DND-41 (cell line): ENCODE measurements at regions not wholly inside any gene's neighbourhood (a gene's known extent, or its start where the extent isn't known, plus 50 kb on each side); places are given as distances from the start of the nearest gene placed in this dataset.

Experiments used
- ATAC-seq: fragments of 200-7000 bp; cut with Tn5 transposase; 3 replicates; pipeline ENCODE4 v1.9.1; 2021; ENCODE audit warnings: low read depth; ENCODE audit not compliant: insufficient read depth
- DNase-seq: peaks from one replicate; pipeline ENCODE4 v3.0.0-alpha.2; 2020
- H2AFZ ChIP-seq: 2 replicates; pipeline ENCODE4 v1.6.0; 2012; ENCODE audit warnings: low read depth, low read length
- H3K27ac ChIP-seq: 2 replicates; pipeline ENCODE4 v1.5.1; 2012; ENCODE audit warnings: low read length, inconsistent platforms
- H3K27me3 ChIP-seq: fragments of 200-600 bp; sonication (generic); 2 replicates; pipeline ENCODE4 v1.6.0; 2012; ENCODE audit warnings: low read length, mild to moderate bottlenecking, inconsistent platforms; ENCODE audit not compliant: insufficient read depth, poor library complexity
- H3K36me3 ChIP-seq: 2 replicates; pipeline ENCODE4 v1.5.1; 2012; ENCODE audit warnings: low read length, inconsistent platforms; ENCODE audit not compliant: insufficient read depth
- H3K4me1 ChIP-seq: 2 replicates; pipeline ENCODE4 v1.5.1; 2012; ENCODE audit warnings: mild to moderate bottlenecking, low read length; ENCODE audit not compliant: insufficient read depth
- H3K4me2 ChIP-seq: 2 replicates; pipeline ENCODE4 v1.6.0; 2012; ENCODE audit warnings: mild to moderate bottlenecking, moderate library complexity, low read length, inconsistent platforms; ENCODE audit not compliant: insufficient read depth
- H3K4me3 ChIP-seq, 2 experiments: fragments of 200-600 bp in 1 of 2; shearing (Covaris generic) in 1 of 2; 2 replicates each; pipeline ENCODE4 v1.5.1; 2012 to 2016; ENCODE audit warnings: inconsistent platforms in 2 of 2, low read length in 2 of 2, mild to moderate bottlenecking in 2 of 2, low read depth in 1 of 2, moderate library complexity in 1 of 2
- H3K79me2 ChIP-seq: 2 replicates; pipeline ENCODE4 v1.6.0; 2012; ENCODE audit warnings: low read length, inconsistent platforms; ENCODE audit not compliant: insufficient read depth
- H3K9ac ChIP-seq: 2 replicates; pipeline ENCODE4 v1.6.0; 2012; ENCODE audit warnings: low read depth, mild to moderate bottlenecking, inconsistent platforms, low read length, moderate library complexity
- H3K9me3 ChIP-seq: 2 replicates; pipeline ENCODE4 v1.5.1; 2012; ENCODE audit warnings: low read length, moderate library complexity, mild to moderate bottlenecking, inconsistent platforms; ENCODE audit not compliant: insufficient read depth, severe bottlenecking
- H4K20me1 ChIP-seq: 2 replicates; pipeline ENCODE4 v1.6.0; 2012; ENCODE audit warnings: low read length; ENCODE audit not compliant: insufficient read depth
- EZH2 ChIP-seq: IDR thresholded peaks from 3 replicates; pipeline ENCODE4 v1.6.1; 2012; ENCODE audit warnings: borderline replicate concordance, low read depth, mild to moderate bottlenecking, moderate library complexity, low read length, inconsistent platforms; ENCODE audit not compliant: severe bottlenecking
- TF ChIP-seq, protein P1 (sequence below): IDR thresholded peaks from 2 replicates; pipeline ENCODE4 v1.5.1; 2012; ENCODE audit warnings: borderline replicate concordance, low read length, moderate library complexity, mild to moderate bottlenecking; ENCODE audit not compliant: poor library complexity, severe bottlenecking; ENCODE audit errors: extremely low read depth

- ATAC-seq (no peak), DNase-seq (no peak)
- H3K79me2 ChIP-seq = no peaks in the 10 kb centered on the region
- no peak overlapping the region for H2AFZ ChIP-seq
- no peak overlapping the region for H3K4me2 ChIP-seq
- no peaks in the 10 kb centered on the region for H3K36me3 ChIP-seq
- H3K9me3 ChIP-seq = no peaks in the 10 kb centered on the region
- H3K4me1 ChIP-seq = no peaks in the 10 kb centered on the region
- H3K27me3 ChIP-seq = no peaks in the 10 kb centered on the region
- no peaks in the 10 kb centered on the region for H4K20me1 ChIP-seq
- no peak overlapping the region for H3K27ac ChIP-seq
- no peak overlapping the region for H3K4me3 ChIP-seq
- TF ChIP-seq, protein P1, sequence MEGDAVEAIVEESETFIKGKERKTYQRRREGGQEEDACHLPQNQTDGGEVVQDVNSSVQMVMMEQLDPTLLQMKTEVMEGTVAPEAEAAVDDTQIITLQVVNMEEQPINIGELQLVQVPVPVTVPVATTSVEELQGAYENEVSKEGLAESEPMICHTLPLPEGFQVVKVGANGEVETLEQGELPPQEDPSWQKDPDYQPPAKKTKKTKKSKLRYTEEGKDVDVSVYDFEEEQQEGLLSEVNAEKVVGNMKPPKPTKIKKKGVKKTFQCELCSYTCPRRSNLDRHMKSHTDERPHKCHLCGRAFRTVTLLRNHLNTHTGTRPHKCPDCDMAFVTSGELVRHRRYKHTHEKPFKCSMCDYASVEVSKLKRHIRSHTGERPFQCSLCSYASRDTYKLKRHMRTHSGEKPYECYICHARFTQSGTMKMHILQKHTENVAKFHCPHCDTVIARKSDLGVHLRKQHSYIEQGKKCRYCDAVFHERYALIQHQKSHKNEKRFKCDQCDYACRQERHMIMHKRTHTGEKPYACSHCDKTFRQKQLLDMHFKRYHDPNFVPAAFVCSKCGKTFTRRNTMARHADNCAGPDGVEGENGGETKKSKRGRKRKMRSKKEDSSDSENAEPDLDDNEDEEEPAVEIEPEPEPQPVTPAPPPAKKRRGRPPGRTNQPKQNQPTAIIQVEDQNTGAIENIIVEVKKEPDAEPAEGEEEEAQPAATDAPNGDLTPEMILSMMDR = no peak
- TF ChIP-seq EZH2 = no peak
- no peak overlapping the region for H3K9ac ChIP-seq
Measured at GRCh38 chr13:78161266-78161665, 242.6 kb upstream of the EDNRB start.

DNA sequence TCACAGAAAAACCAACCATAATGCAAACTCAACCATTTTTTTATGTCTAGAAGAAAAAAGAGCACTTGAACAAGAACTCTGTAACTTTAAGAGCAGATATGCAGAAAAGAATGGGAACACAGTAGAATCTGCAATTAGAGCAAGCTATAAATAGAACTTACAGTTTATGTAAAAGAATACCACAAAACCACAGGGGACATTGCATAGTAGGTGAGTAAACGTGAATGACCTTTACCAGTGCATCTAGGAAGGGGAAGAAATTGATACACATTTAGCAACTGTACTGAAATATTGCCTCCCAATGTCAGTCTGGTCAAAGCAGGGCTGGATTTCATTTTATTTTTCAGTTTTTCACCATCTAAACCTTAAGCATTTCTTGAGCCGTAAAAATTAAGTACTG, 242.2 kb upstream of the EDNRB start:
- Histone ChIP-seq H3K4me3 (no peak overlapping the region), H3K36me3 (no peaks in the 10 kb centered on the region), H3K27ac (no peak overlapping the region), H3K9me3 (no peaks in the 10 kb centered on the region), H2AFZ (no peak overlapping the region), H3K27me3 (no peaks in the 10 kb centered on the region), H3K79me2 (no peaks in the 10 kb centered on the region), H3K4me2 (no peak overlapping the region), H3K4me1 (no peaks in the 10 kb centered on the region), H3K9ac (no peak overlapping the region), H4K20me1 (no peaks in the 10 kb centered on the region)
- DNase-seq (no peak), ATAC-seq (no peak)
- TF ChIP-seq, protein P1 = no peak
- TF ChIP-seq EZH2 = no peak

- Histone ChIP-seq H3K79me2 (no peaks in the 10 kb centered on the region), H3K36me3 (no peaks in the 10 kb centered on the region), H3K27me3 (no peaks in the 10 kb centered on the region), H3K4me1 (no peaks in the 10 kb centered on the region), H3K4me2 (no peak overlapping the region), H3K9ac (no peak overlapping the region), H3K27ac (no peak overlapping the region), H3K4me3 (no peak overlapping the region), H2AFZ (no peak overlapping the region), H4K20me1 (no peaks in the 10 kb centered on the region), H3K9me3 (no peaks in the 10 kb centered on the region)
- TF ChIP-seq, protein P1 = no peak
- no peak for TF ChIP-seq EZH2
- DNase-seq = no peak
- no peak for ATAC-seq
Measured at GRCh38 chr13:78152415-78152814, 233.8 kb upstream of the EDNRB start.

DNA sequence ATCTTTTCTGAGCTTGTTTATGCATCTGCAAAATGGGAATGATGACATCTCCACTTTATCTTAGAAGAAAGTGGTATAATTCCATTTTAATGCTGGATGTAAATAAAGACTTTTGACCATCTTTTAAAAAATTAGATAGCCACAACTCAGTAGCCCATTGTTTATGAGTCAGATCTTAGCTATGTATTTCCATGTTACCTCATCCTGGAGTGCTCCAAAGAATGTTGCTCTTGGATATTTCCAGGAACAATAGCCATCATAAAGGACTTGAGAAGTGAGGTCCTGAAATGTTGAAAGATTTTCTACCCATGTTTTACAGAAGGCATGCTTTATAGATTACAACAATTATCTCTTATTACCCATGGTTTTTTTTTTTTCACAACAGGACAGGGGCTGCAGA, 229.3 kb upstream of the EDNRB start:
- no peaks in the 10 kb centered on the region for H3K9me3 ChIP-seq
- no peak overlapping the region for H3K9ac ChIP-seq
- no peak overlapping the region for H3K4me3 ChIP-seq
- no peaks in the 10 kb centered on the region for H4K20me1 ChIP-seq
- H3K27ac ChIP-seq = no peak overlapping the region
- no peak overlapping the region for H3K4me2 ChIP-seq
- no peaks in the 10 kb centered on the region for H3K36me3 ChIP-seq
- no peak overlapping the region for H2AFZ ChIP-seq
- ATAC-seq (no peak), DNase-seq (no peak)
- no peaks in the 10 kb centered on the region for H3K27me3 ChIP-seq
- no peaks in the 10 kb centered on the region for H3K79me2 ChIP-seq
- TF ChIP-seq, protein P1 = no peak
- H3K4me1 ChIP-seq = no peaks in the 10 kb centered on the region
